ENCODE measurements at regions not wholly inside any gene's neighbourhood (a gene's known extent, or its start where the extent isn't known, plus 50 kb on each side); places are given as distances from the start of the nearest gene placed in this dataset.

GRCh38 chr7:91645542-91645941 is 235.0 kb downstream of the MTERF1 start:
- Histone ChIP-seq H3K9me3 (peaks cover 0 to 5% (median 0%) of the 10 kb centered on the region in 12 donors), H3K27ac (no peak overlapping the region), H3K36me3 (no peaks in the 10 kb centered on the region), H3K27me3 (no peaks in the 10 kb centered on the region), H3K4me3 (no peak overlapping the region), H3K4me1 (no peaks in the 10 kb centered on the region)
- DNase-seq = no peak
- WGBS, 4 donors = 96 to 100% (median 99%) methylated on average over 1 of the region's 1 CpG
- no peak for ATAC-seq
- intact Hi-C loops (cut with DNase I) = no loop called here
- TF ChIP-seq CTCF (IDR thresholded peaks at IDR 0.05) = no peak
- no peak for TF ChIP-seq POLR2A (IDR thresholded peaks at IDR 0.05)

- Histone ChIP-seq H3K27ac (no peak overlapping the region), H3K9me3 (no peaks in the 10 kb centered on the region), H3K4me1 (no peaks in the 10 kb centered on the region), H3K27me3 (no peaks in the 10 kb centered on the region), H3K36me3 (no peaks in the 10 kb centered on the region), H3K4me3 (no peak overlapping the region)
- 92 to 100% (median 94%) methylated on average over 1 of the region's 1 CpG for WGBS, 4 donors
- intact Hi-C loops (cut with DNase I) = no loop called here
- ATAC-seq (no peak), DNase-seq (no peak)
- TF ChIP-seq POLR2A (IDR thresholded peaks at IDR 0.05) (no peak), CTCF (IDR thresholded peaks at IDR 0.05) (no peak)
Observed at GRCh38 chr7:91651986-91652385, 228.5 kb downstream of the MTERF1 start.

GRCh38 chr7:91653286-91653685 is 227.2 kb downstream of the MTERF1 start:
- ATAC-seq = no peak

GRCh38 chr7:91655656-91656055 is 224.8 kb downstream of the MTERF1 start:
- intact Hi-C loops (cut with DNase I) = no loop called here
- DNase-seq (no peak), ATAC-seq (no peak)
- Histone ChIP-seq H3K4me1 (peaks cover 0 to 5% (median 0%) of the 10 kb centered on the region in 12 donors), H3K27ac (no peak overlapping the region), H3K27me3 (no peaks in the 10 kb centered on the region), H3K36me3 (no peaks in the 10 kb centered on the region), H3K4me3 (no peak overlapping the region), H3K9me3 (no peaks in the 10 kb centered on the region)
- TF ChIP-seq POLR2A (IDR thresholded peaks at IDR 0.05) (no peak), CTCF (IDR thresholded peaks at IDR 0.05) (no peak)

More at GRCh38 chr7:91653286-91653685, 227.2 kb downstream of the MTERF1 start:
- TF ChIP-seq POLR2A (IDR thresholded peaks at IDR 0.05) = no peak
- no peak overlapping the region for H3K4me3 ChIP-seq
- no peaks in the 10 kb centered on the region for H3K36me3 ChIP-seq
- no peaks in the 10 kb centered on the region for H3K9me3 ChIP-seq
- DNase-seq = no peak
- intact Hi-C loops (cut with DNase I) = no loop called here
- no peak overlapping the region for H3K27ac ChIP-seq
- H3K27me3 ChIP-seq = no peaks in the 10 kb centered on the region
- H3K4me1 ChIP-seq = peaks cover 0 to 5% (median 0%) of the 10 kb centered on the region in 12 donors
